GM19468 (cell line): ENCODE measurements at regions not wholly inside any gene's neighbourhood (a gene's known extent, or its start where the extent isn't known, plus 50 kb on each side); places are given as distances from the start of the nearest gene placed in this dataset.
"Not testable (repeated sequence)": the region's sequence is repeated elsewhere in the genome, so short reads cannot be mapped to it uniquely, and the experiment has no call there.

Experiments used
- ATAC-seq: cut with Tn5 transposase; IDR thresholded peaks from one replicate; pipeline ENCODE4 v1.9.1; 2021; ENCODE audit warnings: mild to moderate bottlenecking, moderate library complexity, moderate number of reproducible peaks; ENCODE audit not compliant: unreplicated experiment; ENCODE audit errors: extremely low read depth

- ATAC-seq = no peak
These were observed 1557.4 kb downstream of the CDH8 start for GRCh38 chr16:60478810-60479209.

GRCh38 chr16:60463986-60464385, 1572.3 kb downstream of the CDH8 start:
- no peak for ATAC-seq

- no peak for ATAC-seq
These were observed 1576.8 kb downstream of the CDH8 start for GRCh38 chr16:60459463-60459862.

- ATAC-seq = no peak
These were observed 1578.0 kb downstream of the CDH8 start for GRCh38 chr16:60458255-60458654.

- ATAC-seq = no peak
These were observed 1583.6 kb downstream of the CDH8 start for GRCh38 chr16:60452646-60453045.

- no peak for ATAC-seq
These were observed 1597.3 kb downstream of the CDH8 start for GRCh38 chr16:60438894-60439293.

GRCh38 chr16:60432472-60432871, 1603.8 kb downstream of the CDH8 start:
- ATAC-seq = no peak

- ATAC-seq = no peak
These were observed 1616.4 kb downstream of the CDH8 start for GRCh38 chr16:60419859-60420258.

GRCh38 chr16:60414613-60415012, 1621.6 kb downstream of the CDH8 start:
- ATAC-seq = no peak

- ATAC-seq = no peak
These were observed 1622.3 kb downstream of the CDH8 start for GRCh38 chr16:60413969-60414368.

- ATAC-seq = no peak
These were observed 1628.6 kb downstream of the CDH8 start for GRCh38 chr16:60407606-60408005.

- ATAC-seq = no peak
These were observed 1629.2 kb downstream of the CDH8 start for GRCh38 chr16:60407034-60407433.

GRCh38 chr16:60405286-60405685, 1631.0 kb downstream of the CDH8 start:
- no peak for ATAC-seq

- ATAC-seq = no peak
These were observed 1631.8 kb downstream of the CDH8 start for GRCh38 chr16:60404401-60404800.

- ATAC-seq = not testable (repeated sequence)
These were observed 1633.3 kb downstream of the CDH8 start for GRCh38 chr16:60402941-60403340.

GRCh38 chr16:60392380-60392779, 1643.9 kb downstream of the CDH8 start:
- no peak for ATAC-seq

GRCh38 chr16:60371591-60371990, 1637.5 kb upstream of the GOT2 start:
- ATAC-seq = no peak

- ATAC-seq = no peak
These were observed 1633.6 kb upstream of the GOT2 start for GRCh38 chr16:60367739-60368138.

- ATAC-seq = no peak
These were observed 1629.5 kb upstream of the GOT2 start for GRCh38 chr16:60363566-60363965.

- not testable (repeated sequence) for ATAC-seq
These were observed 1625.8 kb upstream of the GOT2 start for GRCh38 chr16:60359866-60360265.

- ATAC-seq = not testable (repeated sequence)
These were observed 1625.3 kb upstream of the GOT2 start for GRCh38 chr16:60359412-60359811.

- not testable (repeated sequence) for ATAC-seq
These were observed 1623.9 kb upstream of the GOT2 start for GRCh38 chr16:60357876-60358522.
